GM19023 (cell line): ENCODE measurements at regions not wholly inside any gene's neighbourhood (a gene's known extent, or its start where the extent isn't known, plus 50 kb on each side); places are given as distances from the start of the nearest gene placed in this dataset.

ENCODE experiments used
- ATAC-seq: cut with Tn5 transposase; IDR thresholded peaks from one replicate; pipeline ENCODE4 v1.9.1; 2021; ENCODE audit warnings: mild to moderate bottlenecking, moderate library complexity; ENCODE audit not compliant: unreplicated experiment

- ATAC-seq, result no peak
Measured at GRCh38 chr15:100734586-100734985, 132.2 kb downstream of the ASB7 start.

DNA sequence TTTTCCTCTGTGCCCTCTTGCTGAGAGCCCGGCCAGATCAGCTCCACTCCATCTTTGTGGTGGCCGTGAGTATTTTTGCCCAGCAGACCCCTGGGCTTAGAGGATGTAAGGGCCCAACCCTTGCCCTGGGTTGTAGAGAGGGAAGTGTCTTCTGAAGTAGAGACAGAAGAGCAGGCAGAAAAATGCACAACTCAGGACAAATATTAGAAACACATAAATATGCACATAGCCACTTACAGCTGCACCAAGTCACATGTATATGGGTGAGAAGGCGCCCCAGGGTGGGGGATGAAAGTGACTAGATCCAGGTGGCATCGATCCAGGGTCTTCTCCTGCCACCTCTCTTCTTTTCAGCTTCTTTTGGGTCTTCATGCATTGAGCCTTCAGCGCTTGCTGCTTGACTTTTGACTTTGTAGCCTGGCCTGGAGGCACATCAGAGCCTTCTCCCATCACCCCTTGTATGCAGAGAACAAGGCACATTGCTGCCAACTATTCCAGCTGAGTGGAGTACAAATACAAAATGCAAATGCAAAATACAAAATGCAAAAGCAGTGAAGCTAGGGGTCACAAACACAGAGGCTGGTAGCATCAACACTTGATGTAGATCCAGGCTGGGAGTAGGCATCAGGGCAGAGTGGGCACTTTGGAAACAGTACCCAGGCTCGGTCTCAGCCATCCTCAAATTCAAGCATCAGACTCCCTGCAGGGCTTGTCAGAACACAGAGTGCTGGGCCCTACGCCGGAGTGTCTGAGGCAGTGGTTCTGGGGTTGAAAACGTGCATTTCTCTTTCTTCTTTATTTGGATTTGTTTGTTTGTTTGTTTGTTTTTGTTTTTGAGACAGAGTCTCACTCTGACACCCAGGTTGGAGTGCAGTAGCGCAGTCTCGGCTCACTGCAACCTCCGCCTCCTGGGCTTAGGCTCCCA, 133.0 kb downstream of the ASB7 start:
- no peak for ATAC-seq

GRCh38 chr15:100737214-100737613, 134.8 kb downstream of the ASB7 start:
- ATAC-seq, result no peak

DNA sequence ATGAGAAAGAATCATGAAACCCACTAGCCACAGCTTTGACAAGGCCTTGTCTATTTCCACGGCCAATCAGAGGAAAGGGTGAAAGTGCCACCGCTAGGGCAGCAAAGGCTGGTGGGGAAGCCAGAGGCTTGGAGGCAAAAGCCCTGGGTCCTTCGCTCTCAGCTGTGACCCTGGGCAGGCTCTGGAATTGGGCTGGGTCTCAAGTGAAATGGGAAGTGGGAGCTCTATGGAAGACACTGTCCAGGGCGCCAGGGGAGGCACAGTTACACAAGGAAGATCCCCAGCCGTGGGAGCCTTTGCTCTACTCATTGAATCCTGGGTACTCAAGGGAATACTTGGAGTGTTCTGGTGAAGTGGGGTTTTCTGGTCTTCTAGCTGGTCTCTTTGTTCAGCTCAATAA, 136.2 kb downstream of the ASB7 start:
- no peak for ATAC-seq

DNA sequence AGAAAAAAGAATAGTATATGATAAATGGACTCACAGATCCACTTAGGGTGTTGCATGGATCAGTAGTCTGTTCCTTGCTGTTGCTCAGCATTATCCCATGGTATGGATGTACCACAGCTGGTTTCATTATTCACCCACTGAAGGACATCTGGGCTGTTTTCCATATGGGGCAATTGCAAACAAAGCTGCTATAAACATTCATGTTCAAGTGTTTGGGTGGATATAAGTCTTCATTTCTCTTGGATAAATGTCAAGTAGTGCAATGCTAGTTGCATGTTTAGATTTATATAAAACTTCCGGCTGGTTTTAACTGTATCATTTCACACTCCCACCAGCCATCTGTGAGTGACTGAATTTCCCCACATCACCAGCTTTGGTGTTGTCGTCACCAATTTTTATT, 137.7 kb downstream of the ASB7 start:
- ATAC-seq, result no peak

DNA sequence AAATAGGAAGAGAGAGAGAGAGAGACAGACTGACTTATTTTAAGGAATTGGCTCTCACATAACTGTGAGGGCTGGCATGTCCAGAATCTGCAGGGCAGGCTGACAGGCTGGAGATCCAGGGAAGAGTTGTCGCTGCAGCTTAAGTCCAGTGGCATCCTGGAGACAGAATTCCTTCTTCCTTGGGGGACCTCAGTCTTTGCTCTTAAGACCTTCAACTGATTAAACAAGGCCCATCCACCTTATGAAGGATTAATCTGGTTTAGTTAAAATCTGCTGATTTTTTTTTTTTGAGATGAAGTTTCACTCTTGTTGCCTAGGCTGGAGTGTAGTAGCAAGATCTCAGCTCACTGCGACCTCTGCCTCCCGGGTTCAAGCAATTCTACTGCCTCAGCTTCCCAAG, 128.0 kb upstream of the ALDH1A3 start:
- ATAC-seq, result no peak

GRCh38 chr15:100753503-100753902, 126.1 kb upstream of the ALDH1A3 start:
- ATAC-seq, result no peak

- ATAC-seq, result no peak
Measured at GRCh38 chr15:100757661-100758060, 122.0 kb upstream of the ALDH1A3 start.

GRCh38 chr15:100758555-100758954, 121.1 kb upstream of the ALDH1A3 start:
- ATAC-seq, result no peak

DNA sequence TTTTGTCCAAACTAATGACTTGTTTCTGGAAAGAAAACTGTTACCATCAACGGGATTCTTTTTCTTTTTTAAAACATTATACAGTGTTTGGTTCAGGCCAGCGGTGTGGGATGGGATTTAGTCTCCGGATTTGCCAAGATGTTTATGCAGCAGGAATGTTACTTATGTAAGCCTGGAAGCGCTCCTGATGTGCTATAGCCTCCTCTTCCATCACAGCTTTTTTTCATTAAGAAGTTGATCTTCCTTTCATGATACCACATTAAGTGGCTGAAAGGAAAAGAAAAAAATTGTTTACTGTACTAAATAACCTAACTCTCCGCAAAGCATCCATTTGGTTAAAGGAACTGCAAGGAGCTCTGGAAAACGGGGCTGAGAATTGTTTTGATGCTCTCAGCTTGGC, 120.5 kb upstream of the ALDH1A3 start:
- no peak for ATAC-seq

DNA sequence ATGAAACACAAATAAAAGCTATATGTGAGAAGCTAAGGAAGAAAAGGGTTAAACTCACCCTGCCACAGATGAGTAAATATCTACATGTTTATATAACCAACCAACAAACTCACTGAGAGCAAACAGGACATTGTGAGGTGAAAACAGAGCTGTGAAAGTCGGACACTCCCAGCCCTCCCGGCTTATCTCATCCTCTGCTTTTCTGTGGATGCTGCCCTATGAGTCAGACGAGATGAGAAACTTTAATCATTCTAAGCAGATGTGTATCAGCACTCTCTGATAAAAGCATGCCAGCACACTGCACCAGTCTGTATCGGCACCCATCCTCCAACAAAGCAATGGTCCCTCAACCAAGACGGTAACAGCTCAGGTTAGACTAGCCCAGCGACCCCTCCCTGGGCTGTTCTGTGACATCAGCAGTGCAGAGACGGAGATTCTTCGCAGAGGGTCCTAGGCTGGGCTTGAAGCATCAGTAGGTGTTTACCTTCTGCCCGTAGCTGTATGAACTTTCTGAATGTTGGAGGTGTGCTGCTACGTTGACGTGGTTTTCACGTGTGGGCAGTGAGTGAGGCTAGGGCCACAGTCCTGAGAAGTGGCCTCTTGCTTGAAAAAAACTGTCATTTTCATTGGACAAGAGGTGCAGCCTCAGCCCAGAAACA, 119.8 kb upstream of the ALDH1A3 start:
- no peak for ATAC-seq

GRCh38 chr15:100760357-100760903, 119.2 kb upstream of the ALDH1A3 start:
- ATAC-seq, result no peak

DNA sequence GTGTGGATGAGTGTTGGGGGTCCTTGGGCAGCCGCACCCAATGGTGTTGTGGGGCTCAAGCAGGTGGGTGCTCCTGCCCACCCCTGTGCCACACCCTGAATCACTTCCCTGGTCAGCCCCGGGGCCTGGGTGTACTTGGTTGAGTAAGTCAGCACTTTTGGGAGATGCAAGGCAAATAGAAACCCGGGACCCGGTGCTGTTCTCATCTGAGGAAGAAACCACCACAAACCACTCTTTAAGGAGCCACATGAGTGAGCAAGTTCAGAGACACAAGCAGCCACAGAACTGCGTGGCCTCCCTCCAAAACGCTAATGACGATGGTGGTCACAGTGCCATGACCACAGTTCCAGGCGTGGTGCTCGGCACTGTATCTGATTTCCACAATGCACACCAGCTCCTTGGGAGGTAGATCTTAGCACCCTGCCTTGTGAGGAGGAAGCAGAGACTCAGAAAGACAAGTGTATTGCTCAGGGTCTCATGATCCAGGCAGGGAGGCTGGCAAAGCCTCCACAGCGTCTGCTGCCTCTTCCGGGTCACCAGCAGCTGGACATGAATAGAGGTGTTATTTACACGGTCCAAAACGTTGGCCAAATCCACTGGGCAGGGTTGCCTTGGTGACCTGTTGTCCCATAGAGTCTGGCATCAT, 118.2 kb upstream of the ALDH1A3 start:
- ATAC-seq, result no peak

- ATAC-seq, result no peak
Measured at GRCh38 chr15:100762289-100762688, 117.3 kb upstream of the ALDH1A3 start.

- no peak for ATAC-seq
Measured at GRCh38 chr15:100762913-100763834, 116.5 kb upstream of the ALDH1A3 start.

GRCh38 chr15:100763835-100764750, 115.5 kb upstream of the ALDH1A3 start:
- ATAC-seq, result no peak

DNA sequence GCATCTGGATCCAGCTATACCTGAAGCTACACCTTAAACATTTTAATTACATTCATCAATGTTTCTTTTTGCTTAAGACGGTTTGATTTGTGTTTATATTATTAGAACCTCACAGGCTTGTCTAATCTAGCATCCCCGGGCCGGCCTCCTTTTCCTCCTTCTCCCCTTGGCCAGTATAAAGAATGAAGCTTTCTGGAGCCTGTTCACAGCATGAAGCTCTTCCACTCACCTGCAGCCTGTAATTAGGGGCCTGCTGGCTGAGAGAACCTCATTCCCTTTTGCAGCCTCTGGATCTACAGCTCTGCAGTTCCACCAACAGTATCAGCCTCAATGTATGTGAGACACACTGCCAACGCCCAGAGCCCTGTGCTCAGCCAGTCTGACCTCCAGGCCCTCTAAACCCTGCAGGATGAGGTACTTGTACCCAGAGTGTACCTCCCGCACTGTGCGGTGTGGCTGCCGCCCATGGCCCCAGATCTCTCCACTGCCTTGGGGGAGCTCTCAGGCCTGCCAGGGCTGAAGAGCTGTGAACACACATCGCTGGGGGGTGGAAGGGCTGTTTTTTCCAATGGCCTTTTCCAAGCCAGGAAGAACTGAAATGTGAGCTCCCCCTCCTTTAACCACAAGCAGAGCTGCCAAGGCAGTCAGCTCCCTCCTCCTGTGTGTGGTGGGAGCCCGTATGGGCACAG, 114.7 kb upstream of the ALDH1A3 start:
- no peak for ATAC-seq

DNA sequence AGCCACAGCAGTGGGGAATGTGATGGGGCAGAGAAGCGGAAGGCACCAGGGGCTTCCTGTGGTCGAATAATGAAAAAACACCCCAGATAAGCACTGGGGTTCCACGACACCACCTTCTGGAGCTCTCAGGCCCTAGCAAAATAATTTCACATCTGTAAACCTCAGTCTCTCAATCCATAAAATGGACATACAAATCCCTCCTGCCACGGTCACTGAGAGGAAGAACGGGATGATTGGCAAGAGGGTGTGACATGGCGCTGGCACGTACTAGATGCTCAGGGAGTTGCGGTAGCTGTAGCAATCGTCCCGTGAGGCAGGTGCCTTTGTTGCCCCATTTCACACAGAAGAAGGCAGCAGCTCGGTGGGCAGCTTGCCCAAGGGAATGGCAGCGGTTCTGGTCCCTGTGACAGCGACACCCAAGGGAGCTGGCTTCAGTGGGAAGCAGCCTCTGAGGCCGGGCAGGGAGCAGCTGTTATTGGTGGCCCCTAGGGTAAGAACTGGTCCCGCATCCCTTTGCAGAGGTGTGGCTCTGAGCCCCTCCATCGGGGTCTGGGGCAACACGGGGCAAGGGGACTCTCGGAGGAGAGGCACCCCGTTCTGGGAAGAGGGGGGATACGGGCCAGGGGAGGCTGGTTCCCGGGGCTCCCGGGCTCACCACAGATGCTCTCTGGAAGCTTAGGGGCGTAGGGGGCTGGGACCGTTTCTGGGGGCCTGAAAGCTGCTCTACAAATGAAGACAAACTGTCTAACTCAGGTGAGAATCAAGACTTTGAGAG, 114.0 kb upstream of the ALDH1A3 start:
- no peak for ATAC-seq
